Astrocyte (in vitro differentiated cells and primary cell): ENCODE measurements at regions not wholly inside any gene's neighbourhood (a gene's known extent, or its start where the extent isn't known, plus 50 kb on each side); places are given as distances from the start of the nearest gene placed in this dataset.

Experiments used
- DNase-seq: peaks from one replicate; pipeline ENCODE4 v3.0.0-alpha.2; 2010; ENCODE audit warnings: low read depth
- FAIRE-seq: peaks from 2 replicates; lab custom pipeline; 2011; peaks lifted over from hg19 to GRCh38; lab: Jason Lieb, UNC
- H2AFZ ChIP-seq: 2 replicates; pipeline ENCODE4 v1.6.0; 2012; ENCODE audit warnings: low read depth, low read length, inconsistent platforms
- H3K27ac ChIP-seq: 2 replicates; pipeline ENCODE4 v1.5.1; 2011; ENCODE audit warnings: low read depth, low read length, inconsistent platforms
- H3K27me3 ChIP-seq: 2 replicates; pipeline ENCODE4 v1.6.0; 2011; ENCODE audit warnings: low read length, inconsistent platforms; ENCODE audit not compliant: insufficient read depth
- H3K36me3 ChIP-seq: 2 replicates; pipeline ENCODE4 v1.5.1; 2011; ENCODE audit warnings: low read length, inconsistent platforms; ENCODE audit not compliant: insufficient read depth
- H3K4me1 ChIP-seq: 2 replicates; pipeline ENCODE4 v1.5.1; 2011; ENCODE audit warnings: low read length, inconsistent platforms; ENCODE audit not compliant: insufficient read depth
- H3K4me2 ChIP-seq: 2 replicates; pipeline ENCODE4 v1.6.0; 2012; ENCODE audit warnings: low read length, inconsistent platforms
- H3K4me3 ChIP-seq: 2 replicates; pipeline ENCODE4 v1.5.1; 2011; ENCODE audit warnings: low read depth, mild to moderate bottlenecking, low read length, inconsistent platforms; ENCODE audit not compliant: insufficient read depth
- H3K79me2 ChIP-seq: 2 replicates; pipeline ENCODE4 v1.6.0; 2012; ENCODE audit warnings: mild to moderate bottlenecking, low read length, inconsistent platforms; ENCODE audit not compliant: insufficient read depth
- H3K9ac ChIP-seq: 2 replicates; pipeline ENCODE4 v1.6.0; 2012; ENCODE audit warnings: mild to moderate bottlenecking, low read length, inconsistent platforms
- H3K9me3 ChIP-seq: 2 replicates; pipeline ENCODE4 v1.5.1; 2012; ENCODE audit warnings: low read depth, mild to moderate bottlenecking, low read length, inconsistent platforms; ENCODE audit not compliant: insufficient read depth
- H4K20me1 ChIP-seq: 2 replicates; pipeline ENCODE4 v1.6.0; 2012; ENCODE audit warnings: low read length, inconsistent platforms; ENCODE audit not compliant: insufficient read depth
- H3K27ac Mint-ChIP-seq: one replicate; pipeline ENCODE4 v1.8.0; 2021; ENCODE audit warnings: mild to moderate bottlenecking, mixed read lengths; ENCODE audit not compliant: unreplicated experiment
- H3K27me3 Mint-ChIP-seq: one replicate; pipeline ENCODE4 v1.8.0; 2021; ENCODE audit warnings: low read depth, mixed read lengths; ENCODE audit not compliant: unreplicated experiment
- H3K36me3 Mint-ChIP-seq: one replicate; pipeline ENCODE4 v1.8.0; 2021; ENCODE audit warnings: low read depth, mixed read lengths; ENCODE audit not compliant: unreplicated experiment
- H3K4me1 Mint-ChIP-seq: one replicate; pipeline ENCODE4 v1.8.0; 2021; ENCODE audit warnings: low read depth, mixed read lengths; ENCODE audit not compliant: unreplicated experiment
- H3K4me3 Mint-ChIP-seq: one replicate; pipeline ENCODE4 v1.8.0; 2021; ENCODE audit warnings: mild to moderate bottlenecking, moderate library complexity, mixed read lengths; ENCODE audit not compliant: unreplicated experiment
- H3K9me3 Mint-ChIP-seq: one replicate; pipeline ENCODE4 v1.8.0; 2021; ENCODE audit warnings: mild to moderate bottlenecking, mixed read lengths; ENCODE audit not compliant: unreplicated experiment
- CTCF ChIP-seq: IDR thresholded peaks from 2 replicates; pipeline ENCODE4 v1.5.1; 2011; ENCODE audit warnings: low read depth, mild to moderate bottlenecking, inconsistent platforms, low read length, moderate library complexity; ENCODE audit not compliant: insufficient read depth
- EZH2 ChIP-seq: IDR thresholded peaks from 2 replicates; pipeline ENCODE4 v1.6.1; 2012; ENCODE audit warnings: mild to moderate bottlenecking, low read length, inconsistent platforms; ENCODE audit not compliant: insufficient read depth

DNA sequence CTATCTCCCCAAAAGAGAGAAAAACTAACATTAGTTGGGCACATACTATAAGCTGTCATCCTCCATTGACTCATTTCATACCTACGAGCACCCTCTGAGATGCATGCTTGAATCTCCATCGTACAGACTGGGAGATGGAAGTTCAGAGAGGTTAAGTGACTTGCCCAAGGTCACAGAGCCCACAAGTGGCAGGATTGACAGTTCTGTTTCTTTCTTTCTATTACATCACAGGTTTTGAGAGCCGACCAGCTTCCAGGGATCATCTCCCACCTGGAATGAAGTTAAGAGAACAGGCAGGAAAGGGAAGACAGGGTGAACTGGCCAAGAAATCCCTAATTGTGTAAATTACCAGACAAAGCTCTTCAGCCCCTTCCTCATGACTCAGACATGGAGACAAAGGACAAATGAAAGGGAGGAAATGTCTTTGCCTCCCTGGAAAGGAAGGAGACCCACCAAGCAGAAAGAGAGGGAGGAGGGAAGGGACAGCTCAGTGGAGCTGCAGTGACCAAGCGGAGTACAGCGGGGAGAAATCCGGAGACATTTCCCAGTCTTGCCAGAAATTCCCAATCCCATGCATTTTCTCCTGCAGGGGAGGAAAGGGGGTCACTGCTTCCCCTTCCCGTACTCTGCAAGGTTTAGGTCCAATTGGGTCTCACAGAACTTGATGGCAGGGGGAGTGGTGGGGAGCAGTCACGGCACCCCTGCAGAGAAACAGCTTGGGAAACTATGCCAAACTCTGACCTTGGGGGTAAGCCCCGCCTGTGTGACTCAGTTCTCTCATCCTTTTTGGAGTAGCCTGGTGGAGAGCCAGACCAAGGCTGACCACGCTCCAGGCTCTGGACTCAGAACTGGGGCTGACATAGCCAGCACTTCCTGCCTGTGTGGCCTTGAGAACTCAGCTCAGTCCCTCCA is 154.3 kb downstream of the ANKRD60 start:
- peaks cover 17% of the 10 kb centered on the region for H3K4me1 Mint-ChIP-seq

DNA sequence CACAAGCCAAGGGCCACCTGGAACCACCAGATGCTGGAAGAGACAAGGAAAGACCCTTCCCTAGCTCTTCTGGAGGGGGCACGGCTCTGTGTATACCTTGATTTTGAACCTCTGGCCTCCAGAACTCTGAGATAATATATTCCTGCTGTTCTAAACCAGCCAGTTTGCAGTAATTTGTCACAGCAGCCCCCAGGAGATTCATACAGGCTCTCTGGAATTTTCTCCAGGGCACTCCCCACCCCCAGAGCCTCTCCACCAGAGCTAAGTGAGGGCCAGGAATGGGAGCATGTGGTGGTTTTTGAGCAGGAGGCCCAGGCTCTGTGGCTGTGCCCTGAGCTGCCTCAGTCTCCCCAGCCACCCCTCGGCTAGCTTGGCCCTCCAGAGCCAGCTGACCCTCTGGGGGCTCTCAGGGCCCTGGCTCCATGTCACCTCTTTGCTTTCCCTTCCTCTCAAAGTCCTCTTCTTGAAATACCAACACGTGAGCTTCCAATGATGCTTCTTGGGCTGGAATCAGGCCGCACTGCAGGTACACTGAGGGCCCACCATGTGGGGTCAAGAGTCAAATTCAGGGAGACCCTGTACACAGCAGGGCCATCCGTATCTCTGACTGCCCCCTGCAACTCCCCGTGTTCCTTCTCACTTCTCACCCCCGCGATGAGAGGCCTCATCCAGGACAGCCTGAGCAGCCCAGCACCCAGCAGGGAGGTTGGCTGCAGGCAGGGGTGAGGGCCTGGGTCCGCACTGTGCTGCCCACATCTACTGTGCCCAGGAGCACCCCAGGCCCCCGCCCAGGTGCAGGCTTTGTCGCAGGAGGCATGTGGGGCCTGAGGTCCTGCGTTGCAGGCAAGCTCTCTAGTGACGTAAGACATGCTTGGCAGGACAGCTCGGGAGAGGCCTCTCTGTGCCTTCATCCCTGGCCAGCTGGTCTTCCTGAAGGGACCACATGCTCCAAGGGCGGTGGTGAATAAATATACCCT is 155.5 kb downstream of the ANKRD60 start:
- Histone ChIP-seq H3K4me2 (no peak overlapping the region), H3K4me1 (peaks cover 27% of the 10 kb centered on the region), H3K79me2 (no peaks in the 10 kb centered on the region), H3K27me3 (peaks cover 2% of the 10 kb centered on the region), H3K9me3 (no peaks in the 10 kb centered on the region), H3K27ac (no peak overlapping the region), H3K9ac (no peak overlapping the region), H3K36me3 (no peaks in the 10 kb centered on the region), H4K20me1 (no peaks in the 10 kb centered on the region), H2AFZ (no peak overlapping the region), H3K4me3 (no peak overlapping the region)
- DNase-seq (no peak), FAIRE-seq (no peak)
- peaks cover 12% of the 10 kb centered on the region for H3K4me1 Mint-ChIP-seq
- no peak for TF ChIP-seq CTCF
- TF ChIP-seq EZH2 = no peak
- no peak overlapping the region for H3K27ac Mint-ChIP-seq
- no peaks in the 10 kb centered on the region for H3K36me3 Mint-ChIP-seq
- peaks cover 49% of the 10 kb centered on the region for H3K27me3 Mint-ChIP-seq
- H3K9me3 Mint-ChIP-seq = peaks cover 8% of the 10 kb centered on the region
- H3K4me3 Mint-ChIP-seq = no peak overlapping the region

More for the DNA sequence above, 154.3 kb downstream of the ANKRD60 start:
- Histone ChIP-seq H4K20me1 (no peaks in the 10 kb centered on the region), H3K9ac (peak overlapping the region; percentile 19), H3K4me1 (peaks cover 34% of the 10 kb centered on the region), H3K27me3 (no peaks in the 10 kb centered on the region), H3K4me2 (peak overlapping the region; percentile 63), H3K9me3 (no peaks in the 10 kb centered on the region), H3K27ac (peak overlapping the region; percentile 69), H3K4me3 (no peak overlapping the region), H3K36me3 (no peaks in the 10 kb centered on the region), H2AFZ (peak overlapping the region; percentile 58), H3K79me2 (no peaks in the 10 kb centered on the region)
- H3K4me3 Mint-ChIP-seq = no peak overlapping the region
- DNase-seq (peak; percentile 72), FAIRE-seq (no peak)
- TF ChIP-seq CTCF (no peak), EZH2 (no peak)
- peaks cover 37% of the 10 kb centered on the region for H3K27me3 Mint-ChIP-seq
- H3K9me3 Mint-ChIP-seq = peaks cover 2% of the 10 kb centered on the region
- no peaks in the 10 kb centered on the region for H3K36me3 Mint-ChIP-seq
- H3K27ac Mint-ChIP-seq = no peak overlapping the region
